AG09319 (cell line): ENCODE measurements at regions not wholly inside any gene's neighbourhood (a gene's known extent, or its start where the extent isn't known, plus 50 kb on each side); places are given as distances from the start of the nearest gene placed in this dataset.

Source experiments
- DNase-seq: peaks from one replicate; pipeline ENCODE4 v3.0.0-alpha.2; 2010; ENCODE audit warnings: low read depth; ENCODE audit errors: extremely low read depth
- CTCF ChIP-seq: IDR thresholded peaks from 2 replicates; pipeline ENCODE4 v1.5.1; 2011; ENCODE audit warnings: low read depth, mild to moderate bottlenecking, inconsistent platforms, low read length, moderate library complexity

GRCh38 chr21:43343095-43343991 lies 83.6 kb downstream of the SIK1 start:
- DNase-seq, result no peak
- no peak for TF ChIP-seq CTCF

- no peak for TF ChIP-seq CTCF
- no peak for DNase-seq
Measured at GRCh38 chr21:43342301-43342881, 84.5 kb downstream of the SIK1 start.

- no peak for DNase-seq
- TF ChIP-seq CTCF, result no peak
Measured at GRCh38 chr21:43341378-43342161, 85.4 kb downstream of the SIK1 start.

GRCh38 chr21:43340491-43341377 lies 86.2 kb downstream of the SIK1 start:
- TF ChIP-seq CTCF, result no peak
- DNase-seq, result no peak

- TF ChIP-seq CTCF, result no peak
- DNase-seq, result no peak
Measured at GRCh38 chr21:43339668-43340067, 87.3 kb downstream of the SIK1 start.

GRCh38 chr21:43338951-43339350 lies 88.0 kb downstream of the SIK1 start:
- no peak for DNase-seq
- no peak for TF ChIP-seq CTCF
